Keratinocyte (primary cell): ENCODE measurements at regions not wholly inside any gene's neighbourhood (a gene's known extent, or its start where the extent isn't known, plus 50 kb on each side); places are given as distances from the start of the nearest gene placed in this dataset.

Experiments
- DNase-seq: peaks from one replicate; pipeline ENCODE4 v3.0.0-alpha.2; 2011; ENCODE audit warnings: low read depth, missing footprints, low spot score
- FAIRE-seq: peaks from 2 replicates; lab custom pipeline; 2011; peaks lifted over from hg19 to GRCh38; lab: Jason Lieb, UNC
- H2AFZ ChIP-seq: 2 replicates; pipeline ENCODE4 v1.6.0; 2012; ENCODE audit warnings: low read length, control low read depth, inconsistent platforms; ENCODE audit not compliant: control insufficient read depth
- H3K27ac ChIP-seq: 2 replicates; pipeline ENCODE4 v1.5.1; 2011; ENCODE audit warnings: low read length; ENCODE audit not compliant: control insufficient read depth, insufficient read depth
- H3K27me3 ChIP-seq: 3 replicates; pipeline ENCODE4 v1.6.0; 2011; ENCODE audit warnings: low read length; ENCODE audit not compliant: control insufficient read depth, insufficient read depth; ENCODE audit errors: extremely low read depth
- H3K36me3 ChIP-seq, 2 experiments: 2 replicates in 1 of 2; 3 replicates in 1 of 2; pipeline ENCODE4 v1.5.1; 2011; ENCODE audit warnings: low read length in 2 of 2, mild to moderate bottlenecking in 1 of 2; ENCODE audit not compliant: control insufficient read depth in 2 of 2, insufficient read depth in 2 of 2; ENCODE audit errors: extremely low read depth in 1 of 2
- H3K4me1 ChIP-seq: 3 replicates; pipeline ENCODE4 v1.5.1; 2011; ENCODE audit warnings: low read length; ENCODE audit not compliant: control insufficient read depth, insufficient read depth; ENCODE audit errors: extremely low read depth
- H3K4me2 ChIP-seq: 3 replicates; pipeline ENCODE4 v1.6.0; 2011; ENCODE audit warnings: low read depth, low read length; ENCODE audit not compliant: control insufficient read depth, insufficient read depth; ENCODE audit errors: extremely low read depth
- H3K4me3 ChIP-seq, 3 experiments: fragments of 200-600 bp in 1 of 3; sonication (generic) in 1 of 3; 2 replicates in 2 of 3; 3 replicates in 1 of 3; pipeline ENCODE4 v1.5.1; 2011 to 2016; ENCODE audit warnings: low read length in 3 of 3, mild to moderate bottlenecking in 3 of 3, control low read depth in 2 of 3, inconsistent platforms in 1 of 3, low read depth in 1 of 3, mixed read lengths in 1 of 3, mixed run types in 1 of 3, moderate library complexity in 1 of 3; ENCODE audit not compliant: control insufficient read depth in 2 of 3, insufficient read depth in 2 of 3; ENCODE audit errors: extremely low read depth in 1 of 3
- H3K79me2 ChIP-seq: 2 replicates; pipeline ENCODE4 v1.6.0; 2012; ENCODE audit warnings: low read length; ENCODE audit not compliant: control insufficient read depth, insufficient read depth
- H3K9ac ChIP-seq: 3 replicates; pipeline ENCODE4 v1.6.0; 2011; ENCODE audit warnings: low read length; ENCODE audit not compliant: control insufficient read depth, insufficient read depth; ENCODE audit errors: extremely low read depth
- H3K9me1 ChIP-seq: 3 replicates; pipeline ENCODE4 v1.6.0; 2011; ENCODE audit warnings: low read length; ENCODE audit not compliant: control insufficient read depth, insufficient read depth; ENCODE audit errors: extremely low read depth
- H3K9me3 ChIP-seq: 2 replicates; pipeline ENCODE4 v1.5.1; 2012; ENCODE audit warnings: low read depth, low read length; ENCODE audit not compliant: control insufficient read depth
- H4K20me1 ChIP-seq: 3 replicates; pipeline ENCODE4 v1.6.0; 2011; ENCODE audit warnings: low read length; ENCODE audit not compliant: control insufficient read depth, insufficient read depth; ENCODE audit errors: extremely low read depth
- CTCF ChIP-seq, 3 experiments: IDR thresholded peaks in 1 of 3; conservative IDR thresholded peaks in 1 of 3; optimal IDR thresholded peaks in 1 of 3; 2 replicates in 2 of 3; 3 replicates in 1 of 3; pipeline versions ENCODE3 to v1.5.1; 2011; ENCODE audit warnings: low read length in 3 of 3, mild to moderate bottlenecking in 3 of 3, moderate library complexity in 2 of 3, control low read depth in 1 of 3, inconsistent platforms in 1 of 3; ENCODE audit not compliant: insufficient read depth in 2 of 3; ENCODE audit errors: extremely low read depth in 1 of 3
- EZH2 ChIP-seq: IDR thresholded peaks from one replicate; pipeline ENCODE4 v1.6.1; 2012; ENCODE audit warnings: inconsistent platforms, mild to moderate bottlenecking, low read length, moderate library complexity
- dilution Hi-C: fragments of 300-500 bp; cut with MboI; formaldehyde crosslinking; loops from one replicate; pipeline ENCODE4 v1.7.0; 2020; ENCODE audit warnings: low sequenced_read_pairs; ENCODE audit not compliant: extremely low pct_ligation_motif_present

- Histone ChIP-seq H3K4me1 (no peaks in the 10 kb centered on the region), H2AFZ (no peak overlapping the region), H4K20me1 (no peaks in the 10 kb centered on the region), H3K27ac (no peak overlapping the region), H3K4me3 (no peak overlapping the region), H3K4me2 (no peak overlapping the region), H3K27me3 (no peaks in the 10 kb centered on the region), H3K9ac (no peak overlapping the region), H3K36me3 (no peaks in the 10 kb centered on the region), H3K9me3 (no peaks in the 10 kb centered on the region), H3K79me2 (no peaks in the 10 kb centered on the region), H3K9me1 (no peaks in the 10 kb centered on the region)
- TF ChIP-seq CTCF (optimal IDR thresholded peaks at IDR 0.05 in 1 of 3, IDR thresholded peaks at IDR 0.05 in 1 of 3, conservative IDR thresholded peaks at IDR 0.05 in 1 of 3; ENCODE audit: extremely low read depth in 1 of 3, insufficient read depth in 2 of 3, low read length in 3 of 3) (no peak), EZH2 (no peak)
- dilution Hi-C loops, result no loop called here
- no peak for FAIRE-seq
- DNase-seq, result no peak
Measured at GRCh38 chr13:37944869-37945442, 75.4 kb upstream of the TRPC4 start.

- no peak overlapping the region for H3K9ac ChIP-seq
- no peaks in the 10 kb centered on the region for H3K9me1 ChIP-seq
- no peaks in the 10 kb centered on the region for H3K36me3 ChIP-seq
- no peaks in the 10 kb centered on the region for H3K4me1 ChIP-seq
- H3K79me2 ChIP-seq, result no peaks in the 10 kb centered on the region
- no peaks in the 10 kb centered on the region for H4K20me1 ChIP-seq
- no peak for FAIRE-seq
- no peak overlapping the region for H3K4me2 ChIP-seq
- H3K9me3 ChIP-seq, result no peaks in the 10 kb centered on the region
- TF ChIP-seq CTCF (optimal IDR thresholded peaks at IDR 0.05 in 1 of 3, IDR thresholded peaks at IDR 0.05 in 1 of 3, conservative IDR thresholded peaks at IDR 0.05 in 1 of 3; ENCODE audit: extremely low read depth in 1 of 3, insufficient read depth in 2 of 3, low read length in 3 of 3), result no peak
- no peak for TF ChIP-seq EZH2
- DNase-seq, result no peak
- no peak overlapping the region for H3K27ac ChIP-seq
- dilution Hi-C loops, result no loop called here
- H3K27me3 ChIP-seq, result no peaks in the 10 kb centered on the region
- no peak overlapping the region for H3K4me3 ChIP-seq
- H2AFZ ChIP-seq, result no peak overlapping the region
Measured at GRCh38 chr13:37944081-37944868, 74.7 kb upstream of the TRPC4 start.
